A673 (cell line): ENCODE measurements at regions not wholly inside any gene's neighbourhood (a gene's known extent, or its start where the extent isn't known, plus 50 kb on each side); places are given as distances from the start of the nearest gene placed in this dataset.

Source experiments
- BruUV-seq: library from RNA; stranded (reverse); fragments of 400-500 nt; replicated peaks from 2 replicates; lab custom pipeline; 2021; lab: Mats Ljungman, UMichigan
- CTCF ChIA-PET: fragments of 300-600 bp; sonication (Branson Sonifier 250); formaldehyde crosslinking; loops from one replicate; lab custom pipeline; 2022; ENCODE audit warnings: antibody characterized with exemption; lab: Charles Lee
- POLR2A ChIA-PET: fragments of 300-600 bp; sonication (Branson Sonifier 250); formaldehyde crosslinking; loops from one replicate; lab custom pipeline; 2022; ENCODE audit warnings: antibody characterized with exemption; ENCODE audit not compliant: low non-redundant PET; lab: Charles Lee
- DNase-seq: peaks from one replicate; pipeline ENCODE4 v3.0.0-alpha.2; 2015; ENCODE audit warnings: low spot score
- H3K27ac ChIP-seq: fragments of 200-600 bp; sonication (generic); 2 replicates; pipeline ENCODE4 v1.5.1; 2016; ENCODE audit warnings: mixed run types, low read depth, mild to moderate bottlenecking, mixed read lengths, antibody characterized with exemption, low read length; ENCODE audit not compliant: poor library complexity, severe bottlenecking
- H3K27me3 ChIP-seq: fragments of 200-600 bp; sonication (generic); replicated peaks from 2 replicates; pipeline ENCODE4 v1.6.1; 2017; ENCODE audit warnings: mixed run types, low read depth, mild to moderate bottlenecking, mixed read lengths, antibody characterized with exemption, low read length; ENCODE audit not compliant: insufficient read depth, poor library complexity
- H3K36me3 ChIP-seq: fragments of 200-600 bp; sonication (generic); 2 replicates; pipeline ENCODE4 v1.6.1; 2016; ENCODE audit warnings: mixed run types, mild to moderate bottlenecking, mixed read lengths, antibody characterized with exemption, low read length; ENCODE audit not compliant: insufficient read depth, poor library complexity, severe bottlenecking
- H3K4me1 ChIP-seq: fragments of 200-600 bp; sonication (generic); 2 replicates; pipeline ENCODE4 v1.6.1; 2017; ENCODE audit warnings: mixed run types, mild to moderate bottlenecking, mixed read lengths, antibody characterized with exemption, low read length; ENCODE audit not compliant: insufficient read depth, poor library complexity, severe bottlenecking
- H3K4me3 ChIP-seq: fragments of 200-600 bp; sonication (generic); 2 replicates; pipeline ENCODE4 v1.5.1; 2016; ENCODE audit warnings: low read depth, mixed run types, mild to moderate bottlenecking, mixed read lengths, low read length; ENCODE audit not compliant: poor library complexity, severe bottlenecking
- H3K9me3 ChIP-seq: fragments of 200-600 bp; sonication (generic); 2 replicates; pipeline ENCODE4 v1.6.1; 2016; ENCODE audit warnings: mixed run types, low read depth, mild to moderate bottlenecking, mixed read lengths, antibody characterized with exemption, low read length; ENCODE audit not compliant: poor library complexity, severe bottlenecking
- EZH2 ChIP-seq: fragments of 200-600 bp; sonication (generic); IDR thresholded peaks from 2 replicates; pipeline ENCODE4 v1.6.1; 2017; ENCODE audit warnings: borderline replicate concordance, low read depth, mild to moderate bottlenecking, mixed read lengths, antibody characterized with exemption, low read length; ENCODE audit not compliant: poor library complexity, severe bottlenecking
- intact Hi-C: fragments of 100-400 bp; cut with micrococcal nuclease; formaldehyde crosslinking; loops from one replicate; pipeline ENCODE4 v1.10.0; 2022; ENCODE audit not compliant: unreplicated experiment
- TF ChIP-seq, protein P1 (sequence below): fragments of 300-800, 200-600 bp; sonication (generic); conservative IDR thresholded peaks from 2 replicates; pipeline ENCODE4 v1.5.1; 2017; ENCODE audit warnings: low read depth, mild to moderate bottlenecking, antibody characterized with exemption, low read length, moderate library complexity, mixed read lengths

DNA sequence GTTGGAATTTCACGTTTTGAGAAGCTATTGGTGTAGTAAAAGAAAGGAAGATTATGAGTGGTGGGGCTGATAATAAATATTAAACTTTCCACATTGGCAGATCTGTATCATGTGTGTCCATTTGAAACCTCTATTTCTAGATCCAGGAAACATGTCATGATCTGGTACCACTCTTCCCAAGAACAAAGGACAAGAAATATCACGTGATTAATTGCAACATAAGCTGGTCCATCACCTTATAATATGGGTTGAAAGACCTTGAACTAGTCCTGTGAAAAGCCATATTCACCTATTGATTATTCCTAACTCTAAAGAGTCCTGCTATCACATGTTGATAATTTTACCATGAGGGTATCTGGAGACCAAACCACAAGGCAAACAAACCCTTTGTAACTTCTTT is 335.3 kb upstream of the SMIM21 start:
- H3K4me3 ChIP-seq = no peak overlapping the region
- ChIA-PET CTCF (no interaction called here), POLR2A (no interaction called here)
- H3K36me3 ChIP-seq = no peaks in the 10 kb centered on the region
- BruUV-seq = no TSS peak
- no peaks in the 10 kb centered on the region for H3K27me3 ChIP-seq
- no peaks in the 10 kb centered on the region for H3K4me1 ChIP-seq
- DNase-seq = no peak
- H3K27ac ChIP-seq = no peak overlapping the region
- no peaks in the 10 kb centered on the region for H3K9me3 ChIP-seq
- intact Hi-C loops = no loop called here
- TF ChIP-seq EZH2 = no peak
- TF ChIP-seq, protein P1, sequence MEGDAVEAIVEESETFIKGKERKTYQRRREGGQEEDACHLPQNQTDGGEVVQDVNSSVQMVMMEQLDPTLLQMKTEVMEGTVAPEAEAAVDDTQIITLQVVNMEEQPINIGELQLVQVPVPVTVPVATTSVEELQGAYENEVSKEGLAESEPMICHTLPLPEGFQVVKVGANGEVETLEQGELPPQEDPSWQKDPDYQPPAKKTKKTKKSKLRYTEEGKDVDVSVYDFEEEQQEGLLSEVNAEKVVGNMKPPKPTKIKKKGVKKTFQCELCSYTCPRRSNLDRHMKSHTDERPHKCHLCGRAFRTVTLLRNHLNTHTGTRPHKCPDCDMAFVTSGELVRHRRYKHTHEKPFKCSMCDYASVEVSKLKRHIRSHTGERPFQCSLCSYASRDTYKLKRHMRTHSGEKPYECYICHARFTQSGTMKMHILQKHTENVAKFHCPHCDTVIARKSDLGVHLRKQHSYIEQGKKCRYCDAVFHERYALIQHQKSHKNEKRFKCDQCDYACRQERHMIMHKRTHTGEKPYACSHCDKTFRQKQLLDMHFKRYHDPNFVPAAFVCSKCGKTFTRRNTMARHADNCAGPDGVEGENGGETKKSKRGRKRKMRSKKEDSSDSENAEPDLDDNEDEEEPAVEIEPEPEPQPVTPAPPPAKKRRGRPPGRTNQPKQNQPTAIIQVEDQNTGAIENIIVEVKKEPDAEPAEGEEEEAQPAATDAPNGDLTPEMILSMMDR = no peak

DNA sequence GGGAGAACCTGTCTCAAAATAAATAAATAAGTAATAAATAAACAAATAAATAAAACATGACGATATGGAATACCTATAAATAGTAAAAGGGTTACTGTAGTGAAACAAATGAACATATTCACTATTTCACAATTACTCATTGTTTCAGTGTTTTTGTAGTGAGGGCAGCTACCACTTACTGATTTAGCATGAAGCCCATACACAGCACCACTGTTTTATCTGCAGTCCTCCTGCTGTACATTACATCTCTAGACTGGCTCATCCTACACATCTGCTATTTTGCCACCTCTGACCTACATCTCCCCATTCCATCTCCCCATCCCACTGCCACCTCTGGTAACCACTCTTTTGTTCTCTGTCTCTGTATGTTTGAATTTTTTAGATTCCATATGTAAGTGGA is 332.7 kb upstream of the SMIM21 start:
- intact Hi-C loops = no loop called here
- Histone ChIP-seq H3K4me3 (no peak overlapping the region), H3K36me3 (no peaks in the 10 kb centered on the region), H3K27me3 (no peaks in the 10 kb centered on the region), H3K9me3 (no peaks in the 10 kb centered on the region), H3K4me1 (no peaks in the 10 kb centered on the region), H3K27ac (no peak overlapping the region)
- no peak for DNase-seq
- ChIA-PET CTCF (no interaction called here), POLR2A (no interaction called here)
- TF ChIP-seq EZH2 = no peak
- TF ChIP-seq, protein P1 = no peak
- no TSS peak for BruUV-seq

DNA sequence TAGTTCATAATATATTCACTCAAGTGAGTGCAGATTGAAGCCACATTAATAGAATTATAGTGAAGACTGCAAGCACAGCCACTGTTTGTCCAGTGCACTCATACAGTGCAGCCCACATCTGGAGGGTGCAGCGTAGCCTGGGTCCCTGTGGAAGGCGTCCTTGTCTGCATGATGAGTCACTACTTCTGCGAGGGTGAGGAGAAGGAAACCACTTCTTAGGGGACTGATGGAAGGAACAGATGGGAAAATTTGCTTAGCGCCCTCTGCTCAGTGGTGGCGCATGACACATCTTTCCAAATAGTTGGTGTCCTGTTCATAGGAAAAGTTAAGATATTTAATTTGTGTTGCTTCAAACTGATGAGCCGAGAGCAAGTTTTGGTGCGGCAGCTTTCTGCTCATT is 330.4 kb upstream of the SMIM21 start:
- intact Hi-C loops = no loop called here
- TF ChIP-seq, protein P1 = no peak
- TF ChIP-seq EZH2 = no peak
- Histone ChIP-seq H3K4me3 (no peak overlapping the region), H3K36me3 (no peaks in the 10 kb centered on the region), H3K27ac (no peak overlapping the region), H3K9me3 (no peaks in the 10 kb centered on the region), H3K27me3 (no peaks in the 10 kb centered on the region), H3K4me1 (no peaks in the 10 kb centered on the region)
- no TSS peak for BruUV-seq
- POLR2A ChIA-PET = no interaction called here
- DNase-seq = no peak
- CTCF ChIA-PET = no interaction called here
